ENCODE measurements at regions not wholly inside any gene's neighbourhood (a gene's known extent, or its start where the extent isn't known, plus 50 kb on each side); places are given as distances from the start of the nearest gene placed in this dataset.

- TF ChIP-seq TEAD4 (IDR thresholded peaks at IDR 0.05) (no peak), EP300 (IDR thresholded peaks at IDR 0.05; ENCODE audit: borderline replicate concordance) (no peak)
Measured at GRCh38 chr1:208362011-208362410, 117.8 kb upstream of the PLXNA2 start.

All from Ishikawa (cell line).